PC-3 (cell line): ENCODE measurements at regions not wholly inside any gene's neighbourhood (a gene's known extent, or its start where the extent isn't known, plus 50 kb on each side); places are given as distances from the start of the nearest gene placed in this dataset.
"Not testable (repeated sequence)": the region's sequence is repeated elsewhere in the genome, so short reads cannot be mapped to it uniquely, and the experiment has no call there.

ENCODE experiments used
- EZH2 ChIP-seq: fragments of 300-600 bp; sonication (generic); IDR thresholded peaks from one replicate; pipeline ENCODE4 v1.6.1; 2017; ENCODE audit warnings: antibody characterized with exemption, mild to moderate bottlenecking, low read length; ENCODE audit not compliant: unreplicated experiment
- EZH2phosphoT487 ChIP-seq: fragments of 300-600 bp; sonication (generic); IDR thresholded peaks from 2 replicates; pipeline ENCODE4 v1.6.1; 2018; ENCODE audit warnings: mild to moderate bottlenecking, antibody characterized with exemption, low read length, borderline replicate concordance
- TF ChIP-seq, protein P1 (sequence below): fragments of 300-600 bp; sonication (generic); conservative IDR thresholded peaks from 2 replicates; pipeline ENCODE4 v1.5.1; 2017; ENCODE audit warnings: antibody characterized with exemption, low read depth, mild to moderate bottlenecking, low read length

DNA sequence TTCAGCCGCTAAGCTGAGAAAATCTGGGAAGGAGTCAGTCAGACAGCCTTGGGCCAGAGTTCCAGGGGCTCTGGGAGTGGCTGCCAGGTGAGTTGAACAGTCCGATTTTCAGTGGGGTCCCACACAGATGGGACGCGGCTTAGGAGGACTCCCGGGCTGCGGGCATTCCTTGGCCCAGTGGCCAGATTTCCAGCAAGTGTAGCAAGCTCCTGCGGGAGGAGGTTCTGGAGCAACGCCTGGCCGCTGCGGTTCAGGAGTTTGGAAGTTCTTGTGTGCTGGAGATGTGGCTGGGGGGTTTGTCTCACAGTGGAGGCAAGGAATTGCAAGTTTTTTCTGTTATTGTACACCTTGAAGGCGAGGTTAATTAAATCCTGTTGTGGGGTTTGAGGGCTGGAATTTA lies 1020.1 kb upstream of the MANEA start:
- TF ChIP-seq, protein P1, sequence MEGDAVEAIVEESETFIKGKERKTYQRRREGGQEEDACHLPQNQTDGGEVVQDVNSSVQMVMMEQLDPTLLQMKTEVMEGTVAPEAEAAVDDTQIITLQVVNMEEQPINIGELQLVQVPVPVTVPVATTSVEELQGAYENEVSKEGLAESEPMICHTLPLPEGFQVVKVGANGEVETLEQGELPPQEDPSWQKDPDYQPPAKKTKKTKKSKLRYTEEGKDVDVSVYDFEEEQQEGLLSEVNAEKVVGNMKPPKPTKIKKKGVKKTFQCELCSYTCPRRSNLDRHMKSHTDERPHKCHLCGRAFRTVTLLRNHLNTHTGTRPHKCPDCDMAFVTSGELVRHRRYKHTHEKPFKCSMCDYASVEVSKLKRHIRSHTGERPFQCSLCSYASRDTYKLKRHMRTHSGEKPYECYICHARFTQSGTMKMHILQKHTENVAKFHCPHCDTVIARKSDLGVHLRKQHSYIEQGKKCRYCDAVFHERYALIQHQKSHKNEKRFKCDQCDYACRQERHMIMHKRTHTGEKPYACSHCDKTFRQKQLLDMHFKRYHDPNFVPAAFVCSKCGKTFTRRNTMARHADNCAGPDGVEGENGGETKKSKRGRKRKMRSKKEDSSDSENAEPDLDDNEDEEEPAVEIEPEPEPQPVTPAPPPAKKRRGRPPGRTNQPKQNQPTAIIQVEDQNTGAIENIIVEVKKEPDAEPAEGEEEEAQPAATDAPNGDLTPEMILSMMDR = not testable (repeated sequence)
- not testable (repeated sequence) for TF ChIP-seq EZH2phosphoT487, EZH2
